Right ventricle myocardium superior (tissue), 1 donor: ENCODE measurements at regions not wholly inside any gene's neighbourhood (a gene's known extent, or its start where the extent isn't known, plus 50 kb on each side); places are given as distances from the start of the nearest gene placed in this dataset.
"Not testable (repeated sequence)": the region's sequence is repeated elsewhere in the genome, so short reads cannot be mapped to it uniquely, and the experiment has no call there.

Experiments
- ATAC-seq: fragments of 200-7000 bp; cut with Tn5 transposase; one replicate; pipeline ENCODE4 v1.9.1; 2020; ENCODE audit warnings: mild to moderate bottlenecking; ENCODE audit not compliant: poor library complexity
- DNase-seq: peaks from one replicate; pipeline ENCODE4 v3.0.0-alpha.2; 2020
- intact Hi-C: fragments of 100-400 bp; cut with DNase I; formaldehyde crosslinking; loops from one replicate; pipeline ENCODE4 v1.11.2; 2022
- donor health status: DM: no; HTN: yes; CAD: no; lungs with severe emphysema.

DNA sequence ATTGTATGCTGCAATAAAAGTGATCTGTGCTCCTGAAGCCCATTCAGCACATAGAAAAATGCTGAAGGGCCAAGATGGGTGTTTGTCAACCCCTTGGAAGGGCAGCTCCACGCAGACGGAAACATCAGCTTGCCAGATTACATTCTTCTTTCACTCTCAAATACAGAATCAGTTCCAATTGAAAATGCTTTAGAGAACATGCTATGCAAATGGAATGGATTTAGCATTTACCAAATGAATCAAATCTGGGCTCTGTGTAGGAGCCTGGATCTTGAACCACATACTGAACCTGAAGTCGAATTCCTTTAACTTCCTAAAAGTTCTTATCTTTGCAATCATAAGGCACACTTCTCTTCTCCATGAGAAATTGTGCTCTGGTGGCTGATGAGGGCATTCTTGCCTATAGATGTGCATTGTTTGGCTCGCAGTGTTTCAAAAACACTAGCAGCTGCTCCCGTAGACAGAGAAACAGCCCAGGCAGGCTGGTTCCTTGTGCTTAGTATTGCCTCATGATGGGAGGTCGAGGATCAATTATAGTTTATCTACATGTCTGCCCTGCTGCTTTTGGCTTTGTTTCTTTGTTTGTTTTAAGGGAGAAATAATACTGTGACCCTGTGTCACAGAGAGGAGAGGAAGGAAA lies 489.8 kb upstream of the FLRT2 start:
- DNase-seq (no peak), ATAC-seq (no peak)
- intact Hi-C loops: no loop called here

DNA sequence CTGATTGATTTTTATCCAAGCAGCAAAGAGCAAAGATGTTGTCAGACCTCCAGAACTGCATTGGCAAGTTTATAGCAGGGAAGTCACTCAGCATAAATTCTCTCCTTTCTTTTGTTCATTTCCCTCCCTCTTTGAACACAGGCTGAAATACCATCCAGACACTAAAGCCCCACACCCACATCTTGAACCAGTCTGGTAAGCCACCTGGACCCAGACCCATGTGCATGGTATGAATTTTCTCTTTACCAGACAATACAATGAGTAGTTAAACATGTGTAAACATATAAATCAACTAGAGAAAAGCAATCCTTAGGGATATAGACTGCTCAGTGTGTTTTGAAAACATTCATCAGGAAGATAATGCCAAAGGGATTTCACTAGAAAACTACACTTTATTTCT lies 488.3 kb upstream of the FLRT2 start:
- intact Hi-C loops: no loop called here
- ATAC-seq: no peak
- DNase-seq: no peak

DNA sequence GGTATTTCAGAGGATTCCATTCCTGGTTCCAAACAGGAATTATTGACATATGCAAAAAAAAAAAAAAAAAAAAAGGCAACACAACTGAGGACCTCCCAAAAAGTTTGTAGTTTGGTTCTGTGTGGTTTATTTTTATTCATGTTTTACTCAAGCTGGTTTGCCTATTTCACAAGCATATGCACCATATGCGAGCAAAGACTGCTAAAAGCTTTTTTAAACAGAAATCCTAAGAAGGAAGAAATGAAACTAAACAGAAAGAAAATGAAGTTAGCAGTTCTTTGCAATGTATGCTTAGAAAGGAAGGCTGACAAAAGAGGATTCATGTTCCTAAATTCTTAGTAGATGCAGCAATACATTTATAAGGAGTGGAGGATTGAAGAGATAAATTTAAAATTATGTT lies 487.6 kb upstream of the FLRT2 start:
- ATAC-seq: no peak
- intact Hi-C loops: no loop called here

DNA sequence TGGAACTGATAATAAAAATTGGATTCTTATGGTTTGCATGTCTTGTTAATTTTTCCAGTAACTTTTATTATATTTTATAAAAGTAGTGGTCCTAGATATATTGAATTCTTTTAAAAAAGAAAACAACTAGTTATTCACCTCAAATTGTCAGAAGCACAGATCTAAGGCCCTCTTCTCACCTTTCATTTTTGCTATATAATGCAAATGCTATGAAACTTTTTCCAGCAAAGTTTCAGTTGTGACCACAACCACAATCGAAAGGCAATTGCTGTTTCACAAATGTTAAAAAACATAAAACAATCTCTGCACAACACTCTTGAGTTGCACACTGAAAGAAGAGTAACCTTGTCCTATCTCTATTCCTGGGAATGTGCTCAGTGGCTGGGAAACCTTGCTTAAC lies 479.8 kb upstream of the FLRT2 start:
- ATAC-seq (no peak), DNase-seq (no peak)
- intact Hi-C loops: no loop called here

More for the DNA sequence above, 487.6 kb upstream of the FLRT2 start:
- no peak for DNase-seq

DNA sequence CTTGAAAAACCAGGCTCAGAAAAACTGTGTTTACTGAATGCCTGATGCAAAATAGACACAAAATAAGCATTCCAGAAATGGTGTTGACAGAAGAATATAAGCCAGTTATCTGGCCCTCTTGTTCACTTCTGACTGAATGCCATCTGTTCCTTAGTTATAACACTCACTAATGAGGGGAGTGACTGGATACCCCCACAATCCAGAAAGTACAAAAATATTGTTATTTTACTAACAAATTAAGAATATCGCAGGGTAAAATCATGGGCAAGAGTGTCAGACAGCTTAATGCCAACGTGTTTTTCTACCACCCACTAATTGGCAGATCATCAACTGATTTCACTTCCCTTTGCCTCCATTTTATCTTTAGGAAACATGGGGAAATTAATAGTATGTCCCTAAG lies 477.3 kb upstream of the FLRT2 start:
- DNase-seq (no peak), ATAC-seq (no peak)
- intact Hi-C loops: no loop called here

DNA sequence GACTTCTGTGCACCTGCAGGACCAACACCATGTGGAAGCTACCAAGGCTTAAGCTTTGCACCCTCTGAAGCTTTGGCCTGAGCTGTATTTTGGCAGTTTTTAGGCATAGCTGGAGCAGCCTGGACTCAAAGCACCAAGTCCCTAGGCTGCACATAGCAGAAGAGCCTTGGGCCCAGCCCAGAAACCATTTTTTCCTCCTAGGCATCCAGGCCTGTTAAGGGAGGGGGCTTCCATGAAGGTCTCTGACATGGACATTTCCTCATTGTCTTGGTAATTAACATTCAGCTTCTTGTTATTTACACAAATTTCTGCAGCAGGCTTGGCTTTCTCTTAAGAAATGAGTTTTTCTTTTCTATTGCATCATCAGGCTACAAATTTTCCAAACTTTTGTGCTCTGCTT lies 475.8 kb upstream of the FLRT2 start:
- ATAC-seq (no peak), DNase-seq (no peak)
- intact Hi-C loops: no loop called here

DNA sequence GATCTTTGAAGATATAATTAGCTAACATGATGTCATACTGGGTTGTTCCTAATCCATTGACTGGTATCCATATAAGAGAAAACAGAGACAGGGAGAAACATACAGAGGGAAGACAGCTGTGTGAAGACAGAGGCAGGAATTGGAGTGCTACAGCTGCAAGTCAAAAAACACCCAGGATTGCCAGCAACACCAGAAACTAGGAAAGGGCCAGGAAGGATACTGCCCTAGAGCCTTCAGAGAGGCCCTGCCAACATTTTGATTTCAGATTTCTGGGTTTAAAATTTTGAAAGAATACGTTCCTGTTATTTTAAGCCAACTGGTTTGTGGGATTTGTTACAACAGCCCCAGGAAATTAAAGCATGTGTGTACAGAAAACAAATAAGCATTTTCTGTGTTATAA lies 473.7 kb upstream of the FLRT2 start:
- no peak for DNase-seq
- ATAC-seq: peak; percentile 52
- intact Hi-C loops: no loop called here

DNA sequence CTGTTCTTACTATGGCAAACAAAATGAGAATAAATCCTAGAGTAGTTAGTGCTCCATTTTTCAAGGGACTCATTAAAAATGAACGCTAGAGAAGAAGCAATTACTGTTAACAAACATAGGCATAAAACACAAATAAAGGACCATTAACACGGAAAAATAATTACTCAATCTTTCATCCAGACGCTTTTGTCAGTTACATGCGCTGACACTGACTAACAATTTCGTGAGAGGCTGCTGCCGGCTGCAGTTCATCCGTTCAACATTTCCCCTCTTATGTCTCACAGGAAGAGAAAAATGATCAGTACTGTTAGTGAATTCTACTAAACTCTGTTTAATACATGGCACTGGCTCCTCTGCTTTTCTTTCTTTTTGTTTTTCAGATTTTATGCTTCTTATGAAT lies 472.7 kb upstream of the FLRT2 start:
- ATAC-seq: no peak
- no peak for DNase-seq
- intact Hi-C loops: no loop called here

DNA sequence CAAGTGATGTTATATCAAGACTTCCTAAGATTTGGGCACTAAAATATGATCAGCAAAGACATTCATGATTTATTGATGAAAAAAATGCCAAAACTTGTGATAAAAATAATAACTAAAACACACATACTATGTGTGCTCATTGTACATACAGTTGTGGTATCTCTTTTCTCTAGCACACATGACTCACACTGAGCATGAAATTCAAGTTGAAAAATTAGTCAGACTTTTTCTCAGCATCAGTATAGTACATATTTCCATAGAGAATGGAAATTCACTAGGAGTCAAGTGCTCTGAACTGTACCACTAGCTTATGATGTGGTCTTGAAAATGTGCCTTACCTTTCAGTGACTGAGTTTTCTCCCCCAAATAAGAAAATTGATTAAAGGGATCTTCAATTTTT lies 471.8 kb upstream of the FLRT2 start:
- intact Hi-C loops: no loop called here
- ATAC-seq: no peak
- DNase-seq: no peak

DNA sequence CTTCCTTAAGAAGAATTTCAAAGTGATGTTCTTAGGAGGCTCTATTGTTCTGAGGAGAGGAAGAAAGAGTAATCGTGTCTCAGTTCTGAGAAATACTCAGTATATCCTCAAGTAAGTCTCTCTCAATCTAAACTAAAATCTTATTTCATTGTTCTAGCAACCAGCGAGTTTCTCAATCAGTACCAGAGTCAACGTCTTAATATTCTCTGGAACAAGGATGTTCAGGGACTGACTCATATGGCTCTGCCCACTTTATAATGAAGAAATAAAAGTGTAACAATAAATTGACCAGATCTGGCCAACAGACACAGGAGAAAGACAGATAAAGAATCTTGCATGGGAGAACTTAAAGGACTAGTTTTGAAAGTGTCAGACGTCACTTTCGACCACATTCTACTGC lies 469.8 kb upstream of the FLRT2 start:
- ATAC-seq (no peak), DNase-seq (no peak)
- intact Hi-C loops: no loop called here

DNA sequence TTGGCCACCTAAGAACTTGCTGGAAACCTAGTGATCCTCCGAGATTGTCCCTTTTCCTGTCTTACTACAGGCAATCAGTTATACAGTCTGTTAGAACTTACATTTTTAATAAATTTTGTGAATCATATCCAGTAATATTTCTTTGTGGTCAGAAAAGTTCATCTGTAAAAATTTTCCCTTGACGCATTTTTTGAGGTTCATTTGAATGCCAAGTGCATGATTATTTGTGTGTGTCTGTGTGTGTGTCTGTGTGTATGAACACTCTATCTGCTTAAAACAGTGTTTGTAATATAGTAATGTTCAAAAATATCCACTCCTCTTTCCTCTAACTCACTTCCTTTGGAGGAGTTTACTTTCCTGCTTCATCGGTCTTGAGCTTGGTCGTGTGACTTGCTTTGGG lies 468.7 kb upstream of the FLRT2 start:
- DNase-seq (no peak), ATAC-seq (no peak)
- intact Hi-C loops: no loop called here

DNA sequence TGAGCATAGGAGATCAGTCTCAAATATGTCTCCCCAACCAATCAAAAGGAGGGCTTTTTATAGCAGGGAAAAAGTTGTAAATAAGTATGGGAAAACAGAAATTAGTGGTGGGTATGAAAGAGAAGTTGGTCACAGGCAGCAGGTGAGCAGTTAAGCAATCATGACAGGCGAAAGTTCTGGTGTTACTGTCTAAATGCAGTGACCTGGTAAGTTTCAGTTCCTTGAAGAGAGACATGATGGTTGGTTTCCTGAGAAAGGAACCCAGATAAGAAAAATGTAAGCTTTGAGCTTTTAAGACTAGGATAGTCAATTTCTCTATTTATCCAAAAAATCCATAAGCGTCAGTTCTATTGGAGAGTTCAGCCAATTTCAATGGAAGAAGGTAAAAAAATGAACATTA lies 466.2 kb upstream of the FLRT2 start:
- intact Hi-C loops: no loop called here
- no peak for DNase-seq
- ATAC-seq: no peak

DNA sequence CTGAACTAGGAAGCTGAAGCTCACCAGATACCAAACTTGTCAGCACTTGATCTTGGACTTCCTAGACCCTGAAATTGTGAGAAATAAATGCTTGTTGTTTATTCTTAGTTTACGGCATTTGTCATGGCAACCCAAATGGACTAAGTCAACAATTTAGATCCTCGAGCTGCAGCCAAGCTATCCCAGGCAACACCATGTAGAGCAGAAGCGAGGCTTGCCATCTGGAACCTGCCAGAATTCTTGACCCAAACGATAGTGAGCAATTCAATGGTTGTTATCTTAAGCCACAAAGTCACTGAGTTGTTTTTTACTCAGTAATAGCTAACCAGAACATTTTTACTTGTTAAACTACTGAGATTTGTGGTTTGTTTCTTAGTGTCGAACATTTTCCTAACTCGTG lies 458.5 kb upstream of the FLRT2 start:
- DNase-seq (no peak), ATAC-seq (no peak)

DNA sequence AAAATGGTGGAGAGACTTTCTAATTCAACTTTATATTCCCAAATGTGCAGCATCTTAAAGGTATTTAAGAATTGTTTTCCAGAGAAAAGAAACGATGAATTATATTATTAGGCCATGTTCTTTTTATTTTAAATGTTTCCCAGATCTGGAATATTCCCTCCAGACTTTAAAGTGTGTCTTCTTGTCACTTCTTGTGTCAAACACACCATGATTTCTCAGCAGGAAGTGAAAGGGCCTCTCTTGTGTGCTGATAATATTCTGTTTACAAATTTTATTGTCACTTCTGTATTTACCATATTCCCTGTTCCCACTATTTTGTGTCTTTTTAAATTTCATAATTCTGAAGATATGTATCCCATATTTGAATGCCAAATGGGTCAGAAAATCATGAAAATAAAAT lies 455.0 kb upstream of the FLRT2 start:
- no peak for ATAC-seq
- intact Hi-C loops: no loop called here
- no peak for DNase-seq

More for the DNA sequence above, 458.5 kb upstream of the FLRT2 start:
- intact Hi-C loops: no loop called here

DNA sequence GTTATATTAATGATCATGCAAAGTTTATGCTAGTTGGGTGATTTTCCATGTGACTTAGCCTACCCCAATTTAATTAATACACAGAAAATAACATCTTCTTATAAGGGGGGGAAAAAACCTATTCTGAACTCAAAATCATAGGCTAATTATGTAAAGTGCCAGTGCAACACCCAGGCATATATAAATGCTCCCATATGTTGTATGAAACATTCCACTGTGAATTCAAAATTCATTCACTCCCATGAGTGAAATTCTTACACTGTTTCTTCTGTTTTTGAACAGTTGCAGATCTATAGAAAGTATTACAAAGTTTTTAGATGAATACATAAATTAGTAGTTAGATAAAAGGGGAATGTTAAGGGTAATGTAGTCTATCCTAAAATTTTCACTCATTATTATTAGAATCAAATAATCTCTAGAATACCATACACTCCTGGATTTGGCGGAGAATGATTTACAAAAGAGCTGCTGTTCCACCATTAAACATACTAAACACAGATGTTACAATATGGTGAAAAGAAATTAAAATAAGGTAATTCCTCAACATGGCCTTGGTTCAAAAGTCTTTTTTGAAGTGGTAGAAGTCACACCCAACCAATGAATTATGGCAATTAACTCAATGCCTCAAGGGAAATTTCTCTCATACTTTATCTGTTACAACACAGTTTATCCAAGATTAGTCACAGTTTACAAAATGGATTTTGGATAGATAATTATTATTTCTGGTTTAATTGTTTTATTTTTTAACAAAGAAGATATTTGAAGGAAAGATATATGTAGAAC lies 454.1 kb upstream of the FLRT2 start:
- ATAC-seq: no peak
- DNase-seq: no peak
- intact Hi-C loops: no loop called here

DNA sequence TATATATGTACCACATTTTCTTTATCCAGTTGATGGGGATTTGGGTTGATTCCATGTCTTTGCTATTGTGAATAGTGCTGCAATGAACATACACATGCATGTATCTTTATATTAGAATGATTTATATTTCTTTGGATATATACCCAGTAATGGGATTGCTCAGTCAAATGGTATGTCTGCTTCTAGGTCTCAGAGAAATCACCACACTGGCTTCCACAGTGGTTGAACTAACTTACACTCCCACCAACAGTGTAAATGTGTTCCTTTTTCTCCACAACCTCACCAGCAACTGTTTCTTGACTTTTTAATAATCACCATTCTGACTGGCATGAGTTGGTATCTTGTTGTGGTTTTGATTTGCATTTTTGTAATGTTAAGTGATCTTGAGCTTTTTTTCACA lies 452.2 kb upstream of the FLRT2 start:
- DNase-seq, intact Hi-C loops, ATAC-seq: not testable (repeated sequence)

DNA sequence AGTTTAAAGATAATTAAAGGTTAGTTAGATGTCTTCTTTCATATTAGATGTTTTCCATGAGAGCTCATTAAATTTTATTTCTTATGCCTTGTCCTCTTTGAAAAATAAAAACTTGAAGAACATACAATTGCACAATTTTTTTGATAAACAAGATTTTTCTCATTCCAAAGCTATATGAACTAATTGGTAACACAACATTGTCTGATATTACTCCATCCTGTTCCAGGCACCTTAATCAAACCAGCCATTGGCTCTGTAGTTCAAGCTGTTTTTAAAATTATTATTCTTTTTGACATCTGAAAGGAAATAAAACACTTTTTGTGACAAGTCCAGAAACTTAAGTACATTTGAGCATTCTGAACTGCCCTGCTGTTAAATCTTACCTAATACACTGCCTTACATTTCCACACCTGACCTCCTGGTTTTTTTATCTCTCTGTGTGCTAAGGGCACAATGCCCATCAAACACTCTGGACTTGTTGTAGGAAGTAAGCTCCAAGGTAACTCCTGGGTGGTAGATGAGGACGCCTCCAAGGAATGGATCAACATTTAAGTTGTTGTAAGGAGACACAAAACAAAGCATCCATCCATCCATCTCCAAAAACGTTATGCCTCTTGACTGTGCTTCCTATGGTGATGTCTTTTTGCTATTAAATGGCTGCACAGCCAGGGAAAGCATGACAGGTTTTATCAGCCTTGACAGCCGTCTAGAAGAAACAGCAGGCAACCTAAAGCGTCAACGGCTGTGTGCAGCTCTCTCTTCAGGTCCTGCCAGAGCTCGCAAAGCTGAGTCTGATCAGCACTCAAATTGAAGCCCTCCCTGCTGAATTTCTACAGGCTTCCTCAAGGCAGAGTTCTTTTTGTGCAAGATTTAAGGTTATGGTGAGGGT lies 449.9 kb upstream of the FLRT2 start:
- ATAC-seq (no peak), DNase-seq (no peak)
- intact Hi-C loops: no loop called here

DNA sequence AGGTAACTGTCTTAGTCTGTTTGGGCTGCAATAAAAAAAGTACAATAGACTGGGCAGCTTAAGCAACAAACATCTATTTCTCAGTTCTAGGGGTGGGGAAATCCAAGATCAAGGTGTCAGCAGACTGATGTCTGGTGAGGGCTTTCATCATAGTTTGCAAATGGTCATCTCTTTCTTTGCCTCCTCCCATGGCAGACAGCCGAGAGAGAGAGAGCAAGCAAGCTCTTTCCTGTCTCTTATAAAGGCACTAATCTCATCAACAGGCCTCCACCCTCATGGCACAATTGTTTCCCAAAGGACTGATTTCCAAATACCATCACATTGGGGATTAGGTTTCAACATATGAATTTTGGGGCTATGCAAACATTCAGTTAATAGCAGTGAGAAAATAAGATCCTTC lies 445.6 kb upstream of the FLRT2 start:
- intact Hi-C loops: no loop called here
- ATAC-seq: no peak
- no peak for DNase-seq

DNA sequence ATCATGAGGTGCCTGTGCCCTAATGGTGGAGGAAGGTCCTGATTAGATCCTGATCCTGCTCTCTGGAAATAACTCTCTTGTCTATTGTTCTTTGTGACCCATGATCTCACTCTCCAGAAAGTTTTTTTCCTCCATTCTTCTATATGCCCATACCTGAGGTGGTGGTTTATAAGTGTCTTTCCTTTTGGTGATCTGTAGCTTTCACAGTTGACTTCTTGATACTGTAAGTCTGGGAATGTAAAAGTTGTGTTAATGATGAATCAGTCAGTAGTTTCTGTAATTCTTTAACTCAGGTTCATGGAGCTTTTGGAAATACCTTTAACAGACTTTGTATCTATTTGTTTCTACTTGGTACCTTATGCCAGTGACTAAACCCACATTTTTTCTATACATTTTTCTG lies 444.0 kb upstream of the FLRT2 start:
- intact Hi-C loops: no loop called here
- no peak for DNase-seq
- no peak for ATAC-seq

DNA sequence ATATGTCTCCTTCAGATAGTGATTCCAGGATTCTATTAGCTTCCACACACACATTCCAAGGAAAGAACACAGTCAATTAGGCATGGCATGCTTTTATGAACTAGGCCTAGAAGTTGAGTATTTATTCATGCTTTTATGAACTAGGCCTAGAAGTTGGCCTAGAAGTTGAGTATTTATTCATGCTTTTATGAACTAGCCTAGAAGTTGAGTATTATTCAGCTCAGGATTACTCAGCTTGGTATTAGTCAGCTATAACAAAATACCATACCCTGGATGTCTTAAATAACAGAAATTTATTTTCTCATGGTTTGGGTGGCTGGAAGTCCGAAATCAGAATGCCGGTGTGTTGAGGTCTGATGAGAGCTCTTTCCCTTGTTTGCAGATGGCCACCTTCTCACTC lies 442.7 kb upstream of the FLRT2 start:
- intact Hi-C loops: no loop called here
- DNase-seq (no peak), ATAC-seq (no peak)
